NB4 (cell line): ENCODE measurements at regions not wholly inside any gene's neighbourhood (a gene's known extent, or its start where the extent isn't known, plus 50 kb on each side); places are given as distances from the start of the nearest gene placed in this dataset.

Source experiments
- MAX ChIP-seq: IDR thresholded peaks from 2 replicates; pipeline ENCODE4 v1.6.1; 2011; ENCODE audit warnings: low read depth, low read length
- MYC ChIP-seq: IDR thresholded peaks from 2 replicates; pipeline ENCODE4 v1.6.1; 2011; ENCODE audit warnings: low read depth, low read length
- POLR2A ChIP-seq: IDR thresholded peaks from 2 replicates; pipeline ENCODE4 v1.6.1; 2011; ENCODE audit warnings: mild to moderate bottlenecking; ENCODE audit not compliant: insufficient read length; ENCODE audit errors: extremely low read depth
- TF ChIP-seq, protein P1 (sequence below): IDR thresholded peaks from one replicate; pipeline ENCODE4 v1.5.1; 2012; ENCODE audit warnings: low read depth, low read length

DNA sequence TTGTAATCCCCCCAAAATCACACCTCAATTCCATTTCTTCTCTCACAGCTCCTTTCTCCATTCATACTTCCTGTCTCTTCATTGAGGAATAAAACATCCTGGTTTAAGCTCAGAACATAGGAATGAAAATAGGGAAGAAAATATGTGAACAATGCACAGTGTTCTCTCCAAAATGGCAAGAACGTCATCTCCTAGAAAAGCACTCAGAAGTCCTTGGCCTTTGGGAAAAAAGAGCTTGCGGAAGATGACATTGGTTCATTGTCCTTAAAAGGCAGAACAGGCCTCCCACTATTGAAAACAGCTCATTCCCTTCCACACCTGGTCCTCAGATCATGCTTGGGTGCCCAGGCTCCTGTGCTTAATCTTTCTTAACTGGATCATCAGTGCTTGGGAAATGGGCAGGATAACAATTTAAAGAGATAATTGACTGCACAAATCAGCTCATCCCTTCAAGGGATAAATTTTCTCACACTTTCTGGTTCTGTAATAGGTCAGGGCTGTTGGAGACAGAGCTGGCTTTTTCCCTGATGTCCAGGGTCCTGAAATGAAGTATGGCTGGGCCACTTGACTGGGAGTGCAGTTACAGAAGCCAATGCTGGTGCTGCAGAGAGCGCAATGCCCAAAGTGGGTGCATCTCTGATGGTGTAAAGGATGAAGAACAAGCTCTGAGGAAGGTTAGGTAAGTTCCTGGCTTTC is 69.2 kb downstream of the MARCHF4 start:
- TF ChIP-seq, protein P1, sequence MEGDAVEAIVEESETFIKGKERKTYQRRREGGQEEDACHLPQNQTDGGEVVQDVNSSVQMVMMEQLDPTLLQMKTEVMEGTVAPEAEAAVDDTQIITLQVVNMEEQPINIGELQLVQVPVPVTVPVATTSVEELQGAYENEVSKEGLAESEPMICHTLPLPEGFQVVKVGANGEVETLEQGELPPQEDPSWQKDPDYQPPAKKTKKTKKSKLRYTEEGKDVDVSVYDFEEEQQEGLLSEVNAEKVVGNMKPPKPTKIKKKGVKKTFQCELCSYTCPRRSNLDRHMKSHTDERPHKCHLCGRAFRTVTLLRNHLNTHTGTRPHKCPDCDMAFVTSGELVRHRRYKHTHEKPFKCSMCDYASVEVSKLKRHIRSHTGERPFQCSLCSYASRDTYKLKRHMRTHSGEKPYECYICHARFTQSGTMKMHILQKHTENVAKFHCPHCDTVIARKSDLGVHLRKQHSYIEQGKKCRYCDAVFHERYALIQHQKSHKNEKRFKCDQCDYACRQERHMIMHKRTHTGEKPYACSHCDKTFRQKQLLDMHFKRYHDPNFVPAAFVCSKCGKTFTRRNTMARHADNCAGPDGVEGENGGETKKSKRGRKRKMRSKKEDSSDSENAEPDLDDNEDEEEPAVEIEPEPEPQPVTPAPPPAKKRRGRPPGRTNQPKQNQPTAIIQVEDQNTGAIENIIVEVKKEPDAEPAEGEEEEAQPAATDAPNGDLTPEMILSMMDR: no peak
- TF ChIP-seq POLR2A (no peak), MAX (no peak), MYC (no peak)
